H9 (cell line): ENCODE measurements at regions not wholly inside any gene's neighbourhood (a gene's known extent, or its start where the extent isn't known, plus 50 kb on each side); places are given as distances from the start of the nearest gene placed in this dataset.

Experiments
- DNase-seq: peaks from one replicate; pipeline ENCODE4 v3.0.0-alpha.2; 2017
- H2AFZ ChIP-seq: one replicate; pipeline ENCODE4 v1.6.1; 2013; ENCODE audit warnings: mild to moderate bottlenecking, low read length, control low read depth, moderate library complexity
- H2AK5ac ChIP-seq: 2 replicates; pipeline ENCODE4 v1.6.1; 2013; ENCODE audit warnings: low read length, control low read depth, mixed read lengths; ENCODE audit not compliant: insufficient read length
- H2BK120ac ChIP-seq: one replicate; pipeline ENCODE4 v1.6.1; 2013; ENCODE audit warnings: low read depth, mild to moderate bottlenecking, low read length, control low read depth, inconsistent platforms; ENCODE audit not compliant: poor library complexity, severe bottlenecking
- H2BK12ac ChIP-seq: 2 replicates; pipeline ENCODE4 v1.6.1; 2013; ENCODE audit warnings: low read length, control low read depth, mixed read lengths, low read depth; ENCODE audit not compliant: insufficient read length
- H2BK15ac ChIP-seq: 2 replicates; pipeline ENCODE4 v1.6.1; 2013; ENCODE audit warnings: low read depth, low read length, control low read depth
- H2BK20ac ChIP-seq: one replicate; pipeline ENCODE4 v1.6.1; 2013; ENCODE audit warnings: low read depth, mild to moderate bottlenecking, low read length, control low read depth, inconsistent platforms; ENCODE audit not compliant: poor library complexity, severe bottlenecking
- H2BK5ac ChIP-seq: 2 replicates; pipeline ENCODE4 v1.6.1; 2013; ENCODE audit warnings: low read length, control low read depth, mixed read lengths; ENCODE audit not compliant: insufficient read length
- H3K14ac ChIP-seq: 2 replicates; pipeline ENCODE4 v1.6.1; 2013; ENCODE audit warnings: low read length, control low read depth; ENCODE audit not compliant: insufficient read depth
- H3K18ac ChIP-seq: 2 replicates; pipeline ENCODE4 v1.6.1; 2013; ENCODE audit warnings: low read depth, mild to moderate bottlenecking, mixed read lengths, low read length, control low read depth; ENCODE audit not compliant: insufficient read length
- H3K23ac ChIP-seq: 2 replicates; pipeline ENCODE4 v1.6.1; 2013; ENCODE audit warnings: low read length, control low read depth, mixed read lengths, low read depth; ENCODE audit not compliant: insufficient read length
- H3K23me2 ChIP-seq: 2 replicates; pipeline ENCODE4 v1.6.1; 2013; ENCODE audit warnings: low read depth, mild to moderate bottlenecking, mixed read lengths, low read length, control low read depth; ENCODE audit not compliant: insufficient read length, poor library complexity, severe bottlenecking
- H3K27ac ChIP-seq: 2 replicates; pipeline ENCODE4 v1.5.1; 2013; ENCODE audit warnings: low read length, control low read depth, mixed read lengths, low read depth; ENCODE audit not compliant: insufficient read length
- H3K27me3 ChIP-seq: 2 replicates; pipeline ENCODE4 v1.6.1; 2013; ENCODE audit warnings: low read length, control low read depth, inconsistent platforms; ENCODE audit not compliant: insufficient read depth
- H3K4ac ChIP-seq: 2 replicates; pipeline ENCODE4 v1.6.1; 2013; ENCODE audit warnings: low read depth, mild to moderate bottlenecking, control low read depth, inconsistent platforms, low read length, moderate library complexity
- H3K4me1 ChIP-seq: 2 replicates; pipeline ENCODE4 v1.6.1; 2013; ENCODE audit warnings: low read length, control low read depth, inconsistent platforms; ENCODE audit not compliant: insufficient read depth
- H3K4me2 ChIP-seq: 2 replicates; pipeline ENCODE4 v1.6.1; 2013; ENCODE audit warnings: low read length, control low read depth, mixed read lengths; ENCODE audit not compliant: insufficient read length, insufficient read depth
- H3K56ac ChIP-seq: 2 replicates; pipeline ENCODE4 v1.6.1; 2013; ENCODE audit warnings: low read depth, mild to moderate bottlenecking, mixed read lengths, low read length, control low read depth; ENCODE audit not compliant: insufficient read length
- H3K79me1 ChIP-seq: 2 replicates; pipeline ENCODE4 v1.6.1; 2013; ENCODE audit warnings: low read depth, mild to moderate bottlenecking, moderate library complexity, low read length, control low read depth, inconsistent platforms; ENCODE audit not compliant: insufficient read depth, poor library complexity, severe bottlenecking
- H3K79me2 ChIP-seq: 2 replicates; pipeline ENCODE4 v1.6.1; 2013; ENCODE audit warnings: low read length, control low read depth, inconsistent platforms; ENCODE audit not compliant: insufficient read depth
- H3K9ac ChIP-seq: 2 replicates; pipeline ENCODE4 v1.6.1; 2013; ENCODE audit warnings: low read length, control low read depth, mixed read lengths; ENCODE audit not compliant: insufficient read length; ENCODE audit errors: extremely low read depth
- H3K9me3 ChIP-seq: one replicate; pipeline ENCODE4 v1.6.1; 2013; ENCODE audit warnings: low read depth, low read length, inconsistent platforms; ENCODE audit not compliant: control insufficient read depth
- H3T11ph ChIP-seq: one replicate; pipeline ENCODE4 v1.6.1; 2013; ENCODE audit warnings: mild to moderate bottlenecking, low read length, control low read depth, inconsistent platforms
- H4K20me1 ChIP-seq: one replicate; pipeline ENCODE4 v1.6.1; 2013; ENCODE audit not compliant: control insufficient read depth, insufficient read length, insufficient read depth
- H4K5ac ChIP-seq: 2 replicates; pipeline ENCODE4 v1.6.1; 2013; ENCODE audit warnings: low read depth, mild to moderate bottlenecking, mixed read lengths, low read length, control low read depth; ENCODE audit not compliant: insufficient read length
- H4K8ac ChIP-seq: replicated peaks from 2 replicates; pipeline ENCODE4 v1.6.1; 2013; ENCODE audit warnings: low read length, control low read depth, mixed read lengths, low read depth; ENCODE audit not compliant: insufficient read length
- H4K91ac ChIP-seq: 2 replicates; pipeline ENCODE4 v1.6.1; 2013; ENCODE audit warnings: low read depth, mild to moderate bottlenecking, moderate library complexity, mixed read lengths, low read length, control low read depth; ENCODE audit not compliant: insufficient read length
- H3K27ac Mint-ChIP-seq, 3 experiments: 2 replicates in 2 of 3; 3 replicates in 1 of 3; pipeline ENCODE4 v1.8.0; 2020 to 2021; ENCODE audit warnings: mixed read lengths in 3 of 3, mild to moderate bottlenecking in 1 of 3, moderate library complexity in 1 of 3
- H3K27me3 Mint-ChIP-seq: 2 replicates; pipeline ENCODE4 v1.8.0; 2021; ENCODE audit warnings: low read depth, mild to moderate bottlenecking, moderate library complexity, mixed read lengths
- H3K36me3 Mint-ChIP-seq, 3 experiments: 2 replicates in 2 of 3; 3 replicates in 1 of 3; pipeline ENCODE4 v1.8.0; 2020 to 2021; ENCODE audit warnings: low read depth in 3 of 3, mixed read lengths in 3 of 3; ENCODE audit not compliant: insufficient read depth in 1 of 3
- H3K4me1 Mint-ChIP-seq, 2 experiments: 2 replicates each; pipeline ENCODE4 v1.8.0; 2020; ENCODE audit warnings: mixed read lengths in 2 of 2
- H3K4me3 Mint-ChIP-seq, 2 experiments: 2 replicates in 1 of 2; 3 replicates in 1 of 2; pipeline ENCODE4 v1.8.0; 2020 to 2021; ENCODE audit warnings: mild to moderate bottlenecking in 2 of 2, mixed read lengths in 2 of 2, moderate library complexity in 1 of 2
- H3K9me3 Mint-ChIP-seq, 2 experiments: 2 replicates in 1 of 2; 3 replicates in 1 of 2; pipeline ENCODE4 v1.8.0; 2020; ENCODE audit warnings: mild to moderate bottlenecking in 2 of 2, mixed read lengths in 2 of 2, moderate library complexity in 1 of 2
- CTCF ChIP-seq: fragments of 200-600 bp; sonication (generic); conservative IDR thresholded peaks from 3 replicates; pipeline ENCODE4 v1.8.0; 2021; ENCODE audit warnings: antibody characterized with exemption, mild to moderate bottlenecking
- WGBS: extraction: QIAGEN DNeasy Blood & Tissue Kit; methylation state at CpG from one replicate; pipeline ENCODE4 v1.1.7; 2013; ENCODE audit warnings: missing lambda C conversion rate, low lambda C conversion rate, mixed read lengths; ENCODE audit not compliant: insufficient read length; ENCODE audit errors: extremely low coverage; 5-methylcytosine and 5-hydroxymethylcytosine counted together

GRCh38 chr22:25405841-25406509 is 158.5 kb upstream of the GRK3 start:
- Histone ChIP-seq H3K56ac (no peak overlapping the region), H3K9me3 (no peaks in the 10 kb centered on the region), H4K91ac (no peak overlapping the region), H3K4me1 (peaks cover 11% of the 10 kb centered on the region; the same call in 1 of the 2 replicates), H3K27ac (no peak overlapping the region), H3T11ph (no peak overlapping the region), H3K27me3 (no peaks in the 10 kb centered on the region), H3K23me2 (peaks cover 9% of the 10 kb centered on the region), H3K4ac (no peak overlapping the region), H3K18ac (no peak overlapping the region), H2BK5ac (no peak overlapping the region), H2BK12ac (no peak overlapping the region), H4K20me1 (no peaks in the 10 kb centered on the region), H2AK5ac (no peak overlapping the region), H3K23ac (no peak overlapping the region), H2BK20ac (no peak overlapping the region), H3K79me2 (peaks cover 11% of the 10 kb centered on the region; the same call in 1 of the 2 replicates), H4K5ac (no peak overlapping the region), H2BK15ac (no peak overlapping the region), H3K9ac (no peak overlapping the region), H2AFZ (no peak overlapping the region), H2BK120ac (no peak overlapping the region), H3K4me2 (no peak overlapping the region), H4K8ac (no peak overlapping the region), H3K14ac (no peak overlapping the region), H3K79me1 (no peaks in the 10 kb centered on the region)
- DNase-seq: no peak
- Mint-ChIP-seq H3K4me3 (peak overlapping the region; percentile 69 to 82), H3K27ac (peak overlapping the region in 2 of 3 experiments; percentile 12 to 69; a peak in 2 of 7 replicates), H3K27me3 (peaks cover 15% of the 10 kb centered on the region), H3K4me1 (peaks cover 35 to 43% of the 10 kb centered on the region in 2 experiments), H3K9me3 (peaks cover 0 to 3% of the 10 kb centered on the region in 2 experiments; a peak in 1 of 5 replicates), H3K36me3 (peaks cover 0 to 3% (median 0%) of the 10 kb centered on the region in 3 experiments; a peak in 3 of 7 replicates)
- no CpG with 5 or more reads among the region's 19 CpGs for WGBS
- TF ChIP-seq CTCF: no peak
